NB4 (cell line): ENCODE measurements at regions not wholly inside any gene's neighbourhood (a gene's known extent, or its start where the extent isn't known, plus 50 kb on each side); places are given as distances from the start of the nearest gene placed in this dataset.
A peak's percentile ranks its signal among the peaks of the same experiment; 100 is the strongest.

ENCODE experiments used
- DNase-seq: peaks from one replicate; pipeline ENCODE4 v3.0.0; 2010; ENCODE audit warnings: low read depth
- H3K4me3 ChIP-seq: one replicate; pipeline ENCODE4 v1.5.1; 2011; ENCODE audit warnings: mild to moderate bottlenecking, low read depth, low read length, moderate library complexity
- CTCF ChIP-seq: IDR thresholded peaks from one replicate; pipeline ENCODE4 v1.5.1; 2012; ENCODE audit warnings: low read depth, low read length
- MAX ChIP-seq: IDR thresholded peaks from 2 replicates; pipeline ENCODE4 v1.6.1; 2011; ENCODE audit warnings: low read depth, low read length
- MYC ChIP-seq: IDR thresholded peaks from 2 replicates; pipeline ENCODE4 v1.6.1; 2011; ENCODE audit warnings: low read depth, low read length
- POLR2A ChIP-seq: IDR thresholded peaks from 2 replicates; pipeline ENCODE4 v1.6.1; 2011; ENCODE audit warnings: mild to moderate bottlenecking; ENCODE audit not compliant: insufficient read length; ENCODE audit errors: extremely low read depth

- TF ChIP-seq MAX = no peak
- TF ChIP-seq MYC = no peak
- no peak for TF ChIP-seq POLR2A
- TF ChIP-seq CTCF = no peak
- DNase-seq = no peak
- H3K4me3 ChIP-seq = no peak overlapping the region
Observed at GRCh38 chr10:28733245-28733644, 55.9 kb downstream of the BAMBI start.

- no peak for DNase-seq
- H3K4me3 ChIP-seq = no peak overlapping the region
- no peak for TF ChIP-seq MYC
- no peak for TF ChIP-seq POLR2A
- TF ChIP-seq CTCF = no peak
- TF ChIP-seq MAX = no peak
Observed at GRCh38 chr10:28733647-28734046, 56.3 kb downstream of the BAMBI start.

GRCh38 chr10:28734938-28735759, 57.8 kb downstream of the BAMBI start:
- H3K4me3 ChIP-seq = no peak overlapping the region
- TF ChIP-seq CTCF = no peak
- no peak for TF ChIP-seq POLR2A
- no peak for TF ChIP-seq MYC
- TF ChIP-seq MAX = no peak
- peak; percentile 18 for DNase-seq

- TF ChIP-seq MAX (no peak), MYC (no peak), POLR2A (no peak), CTCF (no peak)
- H3K4me3 ChIP-seq = no peak overlapping the region
- DNase-seq = no peak
Observed at GRCh38 chr10:28737096-28737495, 59.8 kb downstream of the BAMBI start.

- peak; percentile 19 for DNase-seq
- no peak for TF ChIP-seq MAX
- peak; percentile 26 for TF ChIP-seq CTCF
- H3K4me3 ChIP-seq = no peak overlapping the region
Observed at GRCh38 chr10:28738200-28738599, 60.9 kb downstream of the BAMBI start.
